ENCODE measurements at regions not wholly inside any gene's neighbourhood (a gene's known extent, or its start where the extent isn't known, plus 50 kb on each side); places are given as distances from the start of the nearest gene placed in this dataset.

DNA sequence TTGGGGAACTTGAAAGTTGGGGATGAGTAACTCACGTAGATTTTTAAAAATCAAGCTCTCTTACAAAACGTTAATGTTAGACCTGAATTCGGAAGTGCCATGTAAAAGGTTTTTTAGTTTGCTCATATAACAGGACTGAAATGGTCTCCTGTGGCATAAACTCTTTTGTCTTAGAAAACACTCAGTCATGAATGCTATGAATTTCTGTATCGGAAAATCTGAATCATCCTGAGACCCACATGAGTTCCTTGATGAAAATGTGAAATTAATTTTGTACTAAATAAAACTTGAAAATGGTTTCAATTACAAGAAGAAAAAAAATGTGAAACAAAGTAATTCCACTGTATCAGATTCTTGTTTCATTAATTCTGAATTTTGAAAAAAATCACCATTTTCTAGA, 134.8 kb upstream of the BMPER start:
- no peak overlapping the region for H3K27ac Mint-ChIP-seq
- H3K4me1 Mint-ChIP-seq, result peaks cover 5 to 13% (median 7%) of the 10 kb centered on the region in 3 donors
- H3K36me3 Mint-ChIP-seq, result peaks cover 2% of the 10 kb centered on the region
- peaks cover 2% of the 10 kb centered on the region for H3K27me3 Mint-ChIP-seq
- H3K4me3 Mint-ChIP-seq, result no peak overlapping the region
- peaks cover 0 to 2% (median 0%) of the 10 kb centered on the region in 3 donors for H3K9me3 Mint-ChIP-seq

DNA sequence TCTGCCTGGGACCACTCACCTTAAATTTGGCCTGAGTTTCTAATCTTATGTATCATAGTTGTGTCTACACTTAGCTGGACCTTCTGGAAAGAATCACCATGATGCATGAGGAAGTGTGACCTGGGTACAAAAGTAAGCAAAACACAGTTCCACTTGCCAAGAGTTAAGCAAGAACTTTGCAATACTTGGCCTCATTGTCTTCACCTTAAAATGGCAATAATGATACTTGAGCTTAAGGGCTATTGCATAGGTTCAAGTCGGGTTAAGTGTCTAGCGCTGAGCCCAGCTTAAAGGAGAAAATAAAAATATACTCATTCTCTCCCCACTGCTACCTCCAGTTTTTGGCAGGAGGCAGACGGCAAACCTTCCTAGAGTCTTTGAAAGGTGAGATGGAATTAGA, 133.9 kb upstream of the BMPER start:
- H3K27ac Mint-ChIP-seq, result no peak overlapping the region
- peaks cover 0 to 2% (median 0%) of the 10 kb centered on the region in 3 donors for H3K9me3 Mint-ChIP-seq
- peaks cover 2% of the 10 kb centered on the region for H3K27me3 Mint-ChIP-seq
- H3K4me3 Mint-ChIP-seq, result no peak overlapping the region
- H3K36me3 Mint-ChIP-seq, result peaks cover 2% of the 10 kb centered on the region
- H3K4me1 Mint-ChIP-seq, result peaks cover 5 to 13% (median 7%) of the 10 kb centered on the region in 3 donors

- Mint-ChIP-seq H3K4me3 (no peak overlapping the region), H3K27me3 (peaks cover 2% of the 10 kb centered on the region), H3K36me3 (peaks cover 2% of the 10 kb centered on the region), H3K9me3 (peaks cover 0 to 2% (median 0%) of the 10 kb centered on the region in 3 donors), H3K4me1 (peaks cover 5 to 13% (median 7%) of the 10 kb centered on the region in 3 donors), H3K27ac (no peak overlapping the region)
Measured at GRCh38 chr7:33773053-33773452, 132.3 kb upstream of the BMPER start.

- H3K36me3 Mint-ChIP-seq, result peaks cover 2% of the 10 kb centered on the region
- H3K9me3 Mint-ChIP-seq, result peaks cover 0 to 2% (median 0%) of the 10 kb centered on the region in 3 donors
- peaks cover 3% of the 10 kb centered on the region for H3K27me3 Mint-ChIP-seq
- no peak overlapping the region for H3K4me3 Mint-ChIP-seq
- peak overlapping the region in 1 of 3 donors; percentile 42 for H3K27ac Mint-ChIP-seq
- peaks cover 5 to 13% (median 7%) of the 10 kb centered on the region in 3 donors for H3K4me1 Mint-ChIP-seq
Measured at GRCh38 chr7:33774762-33775523, 130.4 kb upstream of the BMPER start.

GRCh38 chr7:33775790-33776189, 129.5 kb upstream of the BMPER start:
- peaks cover 2% of the 10 kb centered on the region for H3K36me3 Mint-ChIP-seq
- peaks cover 0 to 2% (median 0%) of the 10 kb centered on the region in 3 donors for H3K9me3 Mint-ChIP-seq
- peaks cover 3% of the 10 kb centered on the region for H3K27me3 Mint-ChIP-seq
- H3K4me3 Mint-ChIP-seq, result no peak overlapping the region
- H3K4me1 Mint-ChIP-seq, result peaks cover 5 to 13% (median 7%) of the 10 kb centered on the region in 3 donors
- H3K27ac Mint-ChIP-seq, result no peak overlapping the region

GRCh38 chr7:33776788-33777187, 128.6 kb upstream of the BMPER start:
- no peak overlapping the region for H3K4me3 Mint-ChIP-seq
- H3K4me1 Mint-ChIP-seq, result peaks cover 5 to 13% (median 7%) of the 10 kb centered on the region in 3 donors
- peaks cover 2% of the 10 kb centered on the region for H3K36me3 Mint-ChIP-seq
- H3K27ac Mint-ChIP-seq, result no peak overlapping the region
- H3K9me3 Mint-ChIP-seq, result peaks cover 0 to 2% (median 0%) of the 10 kb centered on the region in 3 donors
- H3K27me3 Mint-ChIP-seq, result peaks cover 3% of the 10 kb centered on the region

GRCh38 chr7:33778195-33778594, 127.1 kb upstream of the BMPER start:
- peaks cover 5 to 13% (median 5%) of the 10 kb centered on the region in 3 donors for H3K4me1 Mint-ChIP-seq
- H3K27me3 Mint-ChIP-seq, result peaks cover 3% of the 10 kb centered on the region
- H3K36me3 Mint-ChIP-seq, result peaks cover 2% of the 10 kb centered on the region
- H3K9me3 Mint-ChIP-seq, result no peaks in the 10 kb centered on the region
- no peak overlapping the region for H3K4me3 Mint-ChIP-seq
- H3K27ac Mint-ChIP-seq, result no peak overlapping the region

GRCh38 chr7:33779216-33779615, 126.1 kb upstream of the BMPER start:
- Mint-ChIP-seq H3K27me3 (peaks cover 3% of the 10 kb centered on the region), H3K36me3 (peaks cover 5% of the 10 kb centered on the region), H3K9me3 (no peaks in the 10 kb centered on the region), H3K4me3 (no peak overlapping the region), H3K4me1 (peaks cover 0 to 10% (median 5%) of the 10 kb centered on the region in 3 donors), H3K27ac (no peak overlapping the region)

DNA sequence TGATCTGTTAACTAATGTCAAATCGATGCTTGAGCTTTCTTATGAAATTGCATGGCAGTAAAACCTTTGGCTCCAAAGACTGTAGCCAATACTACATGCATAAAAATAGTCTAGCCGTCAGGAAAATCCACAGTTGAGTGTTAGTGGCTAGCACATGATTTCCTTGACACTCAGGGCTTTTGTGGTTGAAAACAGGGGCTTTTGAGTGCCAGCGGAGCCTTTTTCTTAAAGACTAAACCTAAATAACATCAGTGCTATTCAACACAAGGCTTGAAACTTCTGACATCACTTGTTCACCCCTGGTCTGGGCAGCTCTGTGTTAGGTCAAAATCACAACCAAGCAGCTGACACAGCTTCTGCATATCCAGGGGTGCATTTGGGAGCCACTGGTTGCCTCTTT, 124.2 kb upstream of the BMPER start:
- no peak overlapping the region for H3K27ac Mint-ChIP-seq

GRCh38 chr7:33781796-33782195, 123.5 kb upstream of the BMPER start:
- no peaks in the 10 kb centered on the region for H3K4me1 Mint-ChIP-seq
- peaks cover 3% of the 10 kb centered on the region for H3K27me3 Mint-ChIP-seq
- H3K9me3 Mint-ChIP-seq, result no peaks in the 10 kb centered on the region
- H3K4me3 Mint-ChIP-seq, result no peak overlapping the region
- H3K36me3 Mint-ChIP-seq, result peaks cover 3% of the 10 kb centered on the region
- H3K27ac Mint-ChIP-seq, result no peak overlapping the region

More for the DNA sequence above, 124.2 kb upstream of the BMPER start:
- Mint-ChIP-seq H3K4me1 (no peaks in the 10 kb centered on the region), H3K9me3 (no peaks in the 10 kb centered on the region), H3K4me3 (no peak overlapping the region), H3K36me3 (peaks cover 3% of the 10 kb centered on the region), H3K27me3 (peaks cover 3% of the 10 kb centered on the region)

DNA sequence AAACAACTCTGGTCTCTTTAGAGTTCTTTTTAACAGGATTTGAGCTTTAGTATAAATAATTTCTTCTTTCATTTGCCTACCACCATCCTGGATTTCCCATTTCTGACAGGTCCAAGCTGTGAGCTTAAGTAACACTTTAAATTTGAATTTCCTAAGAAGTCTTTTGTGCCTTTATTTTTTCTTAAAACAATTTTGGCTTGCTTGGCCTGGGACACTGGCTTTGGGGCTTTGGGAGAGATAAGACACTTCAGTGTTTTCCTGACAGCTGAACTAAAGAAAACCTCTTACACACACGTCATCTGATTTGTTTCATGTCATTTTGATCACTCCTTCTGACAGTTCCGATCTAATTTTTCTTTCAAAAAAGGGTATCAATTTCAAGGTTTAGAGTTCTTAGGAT, 121.3 kb upstream of the BMPER start:
- H3K4me3 Mint-ChIP-seq, result no peak overlapping the region
- H3K27me3 Mint-ChIP-seq, result peaks cover 3% of the 10 kb centered on the region
- no peaks in the 10 kb centered on the region for H3K4me1 Mint-ChIP-seq

DNA sequence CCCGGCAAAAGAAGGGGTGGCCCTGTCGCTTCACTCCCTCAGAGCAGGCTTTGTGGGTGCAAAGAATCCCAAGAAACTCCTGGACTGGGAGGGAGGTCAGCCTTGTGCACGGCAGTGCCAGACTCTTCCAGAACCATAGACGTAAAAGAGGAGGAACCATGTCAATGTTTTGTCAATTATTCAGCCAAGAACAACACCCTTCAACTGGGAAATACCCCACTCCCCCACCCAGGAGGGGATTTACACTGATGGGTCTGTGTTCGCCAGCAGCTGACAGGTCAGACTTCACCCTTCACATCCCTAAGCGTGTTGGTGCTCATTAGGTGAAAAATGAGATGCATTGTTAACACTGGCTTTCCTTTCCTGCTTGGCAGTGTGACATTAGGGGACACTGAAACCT, 116.8 kb upstream of the BMPER start:
- no peaks in the 10 kb centered on the region for H3K27me3 Mint-ChIP-seq
- no peak overlapping the region for H3K4me3 Mint-ChIP-seq
- H3K36me3 Mint-ChIP-seq, result peaks cover 4% of the 10 kb centered on the region
- H3K27ac Mint-ChIP-seq, result no peak overlapping the region
- H3K9me3 Mint-ChIP-seq, result no peaks in the 10 kb centered on the region
- H3K4me1 Mint-ChIP-seq, result peaks cover 0 to 2% (median 0%) of the 10 kb centered on the region in 3 donors

More for the DNA sequence above, 121.3 kb upstream of the BMPER start:
- Mint-ChIP-seq H3K9me3 (no peaks in the 10 kb centered on the region), H3K27ac (no peak overlapping the region), H3K36me3 (peaks cover 3% of the 10 kb centered on the region)

DNA sequence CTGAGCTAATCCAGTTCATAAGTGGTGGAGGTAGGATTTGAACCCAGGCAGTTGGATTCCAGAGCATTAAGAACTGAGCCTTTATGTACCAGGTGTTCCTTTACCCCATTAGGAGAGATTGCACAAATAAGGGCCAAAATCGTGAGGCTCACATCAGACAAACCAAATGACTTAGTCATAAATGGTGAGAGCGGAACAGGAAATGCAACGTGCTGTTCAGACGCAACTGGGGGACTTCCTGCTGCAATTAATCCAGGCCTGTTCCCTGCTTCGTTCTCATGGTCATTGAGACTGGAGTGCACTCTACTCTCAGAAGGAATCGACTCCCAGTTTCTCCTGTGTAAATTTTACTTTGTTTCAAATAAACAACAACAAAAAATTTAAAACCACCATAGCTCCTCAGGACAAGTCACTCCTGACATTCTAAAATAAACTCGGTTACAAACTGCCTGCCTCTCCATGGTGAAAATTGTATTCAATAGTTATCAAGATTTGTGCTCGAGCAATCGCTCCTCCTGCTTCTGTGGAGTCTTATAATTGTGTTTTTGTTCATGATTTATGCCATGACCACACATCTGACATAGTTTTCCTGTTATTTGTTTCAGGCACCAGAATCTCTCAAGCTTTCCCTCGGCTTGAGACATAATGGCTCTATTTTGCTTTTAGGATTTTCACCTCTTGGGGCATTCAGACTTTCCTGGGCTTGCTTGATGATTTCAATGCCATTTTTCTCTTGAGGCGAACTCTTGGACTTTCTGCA, 115.3 kb upstream of the BMPER start:
- Mint-ChIP-seq H3K9me3 (no peaks in the 10 kb centered on the region), H3K27me3 (no peaks in the 10 kb centered on the region), H3K4me3 (peak overlapping the region in 1 of 4 donors; percentile 68), H3K27ac (no peak overlapping the region), H3K4me1 (peaks cover 0 to 2% (median 0%) of the 10 kb centered on the region in 3 donors), H3K36me3 (peaks cover 2% of the 10 kb centered on the region)

DNA sequence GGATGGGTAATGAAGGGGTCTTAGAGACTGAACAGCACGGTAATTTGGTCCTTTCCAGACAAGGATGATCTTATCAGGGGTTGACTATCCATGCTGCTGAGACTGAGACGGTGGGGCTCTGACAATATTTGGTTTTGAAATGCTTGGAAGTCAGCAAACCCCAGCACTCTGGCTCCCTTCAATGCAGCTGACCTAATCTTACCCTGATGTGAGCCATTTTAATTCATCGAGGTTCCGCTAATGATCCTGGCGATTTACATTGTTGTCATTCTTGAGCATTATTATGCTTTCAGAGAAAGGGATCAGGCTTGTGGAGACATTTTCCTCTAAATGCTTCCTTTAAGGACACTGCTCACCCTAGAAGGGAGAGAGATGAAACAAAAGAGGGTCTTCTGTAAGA, 114.6 kb upstream of the BMPER start:
- Mint-ChIP-seq H3K9me3 (no peaks in the 10 kb centered on the region), H3K27me3 (no peaks in the 10 kb centered on the region), H3K4me1 (peaks cover 0 to 2% (median 0%) of the 10 kb centered on the region in 3 donors), H3K36me3 (peaks cover 2% of the 10 kb centered on the region), H3K4me3 (peak overlapping the region in 1 of 4 donors; percentile 68), H3K27ac (no peak overlapping the region)

DNA sequence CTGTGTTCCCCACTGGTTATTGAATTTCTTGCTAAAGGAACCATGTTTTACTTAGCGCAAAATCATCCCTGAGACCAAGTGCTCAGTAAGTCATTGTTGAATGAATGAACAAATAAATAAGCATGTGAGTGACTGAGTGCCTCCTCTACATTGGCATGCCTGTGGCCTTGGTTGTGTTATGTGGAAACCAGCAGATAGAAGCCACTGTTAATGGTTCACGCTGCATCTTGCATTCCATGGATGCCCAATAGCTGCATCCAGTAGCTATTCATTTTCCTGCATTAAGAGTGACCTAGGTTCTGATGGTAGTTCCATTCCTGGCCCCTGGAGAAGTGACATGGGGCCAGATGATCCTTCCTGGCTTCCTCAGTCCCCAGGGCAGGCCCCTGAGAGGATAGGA, 113.3 kb upstream of the BMPER start:
- Mint-ChIP-seq H3K4me1 (peaks cover 0 to 2% (median 0%) of the 10 kb centered on the region in 3 donors), H3K9me3 (no peaks in the 10 kb centered on the region), H3K4me3 (peak overlapping the region in 1 of 4 donors; percentile 67), H3K27me3 (no peaks in the 10 kb centered on the region), H3K36me3 (peaks cover 3% of the 10 kb centered on the region), H3K27ac (no peak overlapping the region)

Measured in IgD-negative memory B cell (primary cell).